B cell (primary cell): ENCODE measurements at regions not wholly inside any gene's neighbourhood (a gene's known extent, or its start where the extent isn't known, plus 50 kb on each side); places are given as distances from the start of the nearest gene placed in this dataset.
A peak's percentile ranks its signal among the peaks of the same experiment; 100 is the strongest.

Experiments used
- ATAC-seq: fragments of 200-7000 bp; cut with Tn5 transposase; one replicate; pipeline ENCODE4 v1.10.0; 2021; ENCODE audit warnings: low read depth, mild to moderate bottlenecking, moderate number of reproducible peaks, moderate library complexity
- CTCF ChIA-PET: fragments of 350-600 bp; sonication (Branson Sonifier 250); formaldehyde crosslinking; loops from one replicate; lab custom pipeline; 2021; ENCODE audit warnings: antibody characterized with exemption, inconsistent platforms; lab: Charles Lee
- POLR2A ChIA-PET: fragments of 350-600 bp; sonication (Branson Sonifier 250); formaldehyde crosslinking; loops from one replicate; lab custom pipeline; 2021; ENCODE audit warnings: antibody characterized with exemption; lab: Charles Lee
- DNase-seq: peaks from one replicate; pipeline ENCODE4 v3.0.0; 2013
- H2AFZ ChIP-seq: 2 replicates; pipeline ENCODE4 v1.6.1; 2012; ENCODE audit warnings: mild to moderate bottlenecking, low read depth, low read length; ENCODE audit not compliant: insufficient read depth, poor library complexity, severe bottlenecking
- H3K27ac ChIP-seq, 2 donors: 1 replicate in 1 of 2; 2 replicates in 1 of 2; pipeline ENCODE4 v1.5.1; 2012 to 2013; ENCODE audit warnings: low read length in 2 of 2, mild to moderate bottlenecking in 2 of 2, moderate library complexity in 1 of 2
- H3K27me3 ChIP-seq, 4 experiments: fragments of 200-600 bp in 1 of 4; sonication (generic) in 1 of 4; replicated peaks in 1 of 4; 1 replicate in 2 of 4; 2 replicates in 2 of 4; pipeline versions ENCODE4 v1.6.1 to v1.7.0; 2013 to 2016; ENCODE audit warnings: low read length in 3 of 4, mild to moderate bottlenecking in 2 of 4, mixed read lengths in 1 of 4, moderate library complexity in 1 of 4; ENCODE audit not compliant: insufficient read depth in 4 of 4, control insufficient read depth in 3 of 4; ENCODE audit errors: control extremely low read depth in 1 of 4
- H3K36me3 ChIP-seq, 2 experiments: replicated peaks in 1 of 2; 1 replicate in 1 of 2; 2 replicates in 1 of 2; pipeline versions ENCODE4 v1.6.1 to v1.7.1; 2013; ENCODE audit warnings: low read length in 1 of 2; ENCODE audit not compliant: insufficient read depth in 2 of 2, control insufficient read depth in 1 of 2; ENCODE audit errors: control extremely low read depth in 1 of 2, extremely low read depth in 1 of 2
- H3K4me1 ChIP-seq, 2 donors: fragments of 200-600 bp in 1 of 2; sonication (generic) in 1 of 2; 1 replicate in 1 of 2; 2 replicates in 1 of 2; pipeline versions ENCODE4 v1.5.1 to v1.6.1; 2013 to 2017; ENCODE audit warnings: low read length in 2 of 2; ENCODE audit not compliant: control insufficient read depth in 2 of 2, insufficient read depth in 2 of 2
- H3K4me2 ChIP-seq: replicated peaks from 2 replicates; pipeline ENCODE3; 2012; ENCODE audit warnings: mild to moderate bottlenecking, low read depth, low read length; ENCODE audit not compliant: poor library complexity, severe bottlenecking
- H3K4me3 ChIP-seq, 5 experiments: fragments of 200-600 bp in 1 of 5; sonication (generic) in 1 of 5; 1 replicate in 3 of 5; 2 replicates in 2 of 5; pipeline versions ENCODE4 v1.5.1 to v1.7.0; 2011 to 2016; ENCODE audit warnings: low read length in 4 of 5, mild to moderate bottlenecking in 4 of 5, low read depth in 2 of 5, control low read depth in 1 of 5, moderate library complexity in 1 of 5; ENCODE audit not compliant: insufficient read depth in 1 of 5; ENCODE audit errors: control extremely low read depth in 1 of 5, extremely low read depth in 1 of 5
- H3K79me2 ChIP-seq: fragments of 200-600 bp; sonication (generic); one replicate; pipeline ENCODE4 v1.6.0; 2016; ENCODE audit warnings: low read length; ENCODE audit not compliant: control insufficient read depth, insufficient read depth
- H3K9ac ChIP-seq: fragments of 200-600 bp; sonication (generic); 2 replicates; pipeline ENCODE4 v1.6.1; 2017; ENCODE audit warnings: mild to moderate bottlenecking, low read length, moderate library complexity
- H3K9me3 ChIP-seq, 3 donors: one replicate each; pipeline versions ENCODE4 v1.6.1 to v1.7.1; 2013; ENCODE audit warnings: low read length in 2 of 3; ENCODE audit not compliant: control insufficient read depth in 2 of 3, insufficient read depth in 1 of 3; ENCODE audit errors: control extremely low read depth in 1 of 3
- H4K20me1 ChIP-seq: 2 replicates; pipeline ENCODE4 v1.6.0; 2012; ENCODE audit warnings: mild to moderate bottlenecking, low read length; ENCODE audit not compliant: insufficient read depth, control insufficient read depth, poor library complexity, severe bottlenecking
- H3K27ac Mint-ChIP-seq: one replicate; pipeline ENCODE4 v1.8.0; 2021; ENCODE audit warnings: mixed read lengths
- H3K27me3 Mint-ChIP-seq: one replicate; pipeline ENCODE4 v1.8.0; 2021; ENCODE audit warnings: mixed read lengths
- H3K4me1 Mint-ChIP-seq: one replicate; pipeline ENCODE4 v1.8.0; 2021; ENCODE audit warnings: mixed read lengths
- H3K4me3 Mint-ChIP-seq: one replicate; pipeline ENCODE4 v1.8.0; 2021; ENCODE audit warnings: mixed read lengths
- H3K9me3 Mint-ChIP-seq: one replicate; pipeline ENCODE4 v1.8.0; 2022; ENCODE audit warnings: mixed read lengths; ENCODE audit not compliant: insufficient read depth
- EZH2 ChIP-seq: IDR thresholded peaks from 2 replicates; pipeline ENCODE4 v1.6.1; 2012; ENCODE audit warnings: borderline replicate concordance, low read depth, mild to moderate bottlenecking, moderate library complexity, low read length; ENCODE audit not compliant: insufficient read depth, poor library complexity, severe bottlenecking
- WGBS: methylation state at CpG from one replicate; pipeline ENCODE4 v1.1.5; 2013; ENCODE audit warnings: missing lambda C conversion rate; ENCODE audit not compliant: insufficient coverage; 5-methylcytosine and 5-hydroxymethylcytosine counted together
- intact Hi-C: fragments of 100-400 bp; cut with micrococcal nuclease; formaldehyde crosslinking; loops from one replicate; pipeline ENCODE4 v1.10.0; 2022
- TF ChIP-seq, protein P1 (sequence below): fragments of 200-600 bp; IDR thresholded peaks from one replicate; pipeline ENCODE4 v1.8.0; 2022; ENCODE audit warnings: antibody characterized with exemption, mild to moderate bottlenecking

DNA sequence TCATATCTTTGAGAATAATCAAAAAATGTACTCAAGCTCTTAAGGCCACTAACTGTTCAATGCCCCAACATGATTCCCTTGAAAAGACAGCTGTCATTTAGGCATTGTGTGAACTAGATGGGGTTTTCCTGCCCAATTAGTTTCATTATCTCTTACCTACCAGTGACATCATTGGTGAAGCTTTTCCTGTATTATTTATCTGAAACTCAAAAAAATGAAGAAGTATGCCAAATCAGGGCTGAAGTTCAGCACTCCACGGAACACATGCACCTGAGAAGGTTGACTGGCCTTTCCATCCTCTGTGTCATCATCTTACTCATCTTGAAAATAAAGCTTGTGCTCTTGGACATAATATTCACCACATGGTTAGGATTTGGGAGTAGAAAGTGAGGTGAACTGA is 126.4 kb downstream of the TXNL1 start:
- H3K4me1 Mint-ChIP-seq = peaks cover 6% of the 10 kb centered on the region
- ChIA-PET CTCF (no interaction called here), POLR2A (no interaction called here)
- H4K20me1 ChIP-seq = no peaks in the 10 kb centered on the region
- no peak overlapping the region for H3K4me2 ChIP-seq
- H3K9ac ChIP-seq = no peak overlapping the region
- no peak for ATAC-seq
- H3K9me3 Mint-ChIP-seq = peaks cover 3% of the 10 kb centered on the region
- no peaks in the 10 kb centered on the region for H3K9me3 ChIP-seq
- peaks cover 0 to 4% (median 0%) of the 10 kb centered on the region in 4 experiments for H3K27me3 ChIP-seq
- TF ChIP-seq, protein P1, sequence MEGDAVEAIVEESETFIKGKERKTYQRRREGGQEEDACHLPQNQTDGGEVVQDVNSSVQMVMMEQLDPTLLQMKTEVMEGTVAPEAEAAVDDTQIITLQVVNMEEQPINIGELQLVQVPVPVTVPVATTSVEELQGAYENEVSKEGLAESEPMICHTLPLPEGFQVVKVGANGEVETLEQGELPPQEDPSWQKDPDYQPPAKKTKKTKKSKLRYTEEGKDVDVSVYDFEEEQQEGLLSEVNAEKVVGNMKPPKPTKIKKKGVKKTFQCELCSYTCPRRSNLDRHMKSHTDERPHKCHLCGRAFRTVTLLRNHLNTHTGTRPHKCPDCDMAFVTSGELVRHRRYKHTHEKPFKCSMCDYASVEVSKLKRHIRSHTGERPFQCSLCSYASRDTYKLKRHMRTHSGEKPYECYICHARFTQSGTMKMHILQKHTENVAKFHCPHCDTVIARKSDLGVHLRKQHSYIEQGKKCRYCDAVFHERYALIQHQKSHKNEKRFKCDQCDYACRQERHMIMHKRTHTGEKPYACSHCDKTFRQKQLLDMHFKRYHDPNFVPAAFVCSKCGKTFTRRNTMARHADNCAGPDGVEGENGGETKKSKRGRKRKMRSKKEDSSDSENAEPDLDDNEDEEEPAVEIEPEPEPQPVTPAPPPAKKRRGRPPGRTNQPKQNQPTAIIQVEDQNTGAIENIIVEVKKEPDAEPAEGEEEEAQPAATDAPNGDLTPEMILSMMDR = no peak
- no peak for TF ChIP-seq EZH2
- no peaks in the 10 kb centered on the region for H3K36me3 ChIP-seq
- DNase-seq = peak; percentile 23
- no peaks in the 10 kb centered on the region for H3K4me1 ChIP-seq
- H3K4me3 Mint-ChIP-seq = no peak overlapping the region
- no peaks in the 10 kb centered on the region for H3K79me2 ChIP-seq
- H3K4me3 ChIP-seq = no peak overlapping the region
- WGBS = no CpG with 5 or more reads among the region's 1 CpG
- H3K27ac ChIP-seq = no peak overlapping the region
- H2AFZ ChIP-seq = no peak overlapping the region
- intact Hi-C loops = no loop called here
- H3K27ac Mint-ChIP-seq = no peak overlapping the region
- H3K27me3 Mint-ChIP-seq = no peaks in the 10 kb centered on the region

DNA sequence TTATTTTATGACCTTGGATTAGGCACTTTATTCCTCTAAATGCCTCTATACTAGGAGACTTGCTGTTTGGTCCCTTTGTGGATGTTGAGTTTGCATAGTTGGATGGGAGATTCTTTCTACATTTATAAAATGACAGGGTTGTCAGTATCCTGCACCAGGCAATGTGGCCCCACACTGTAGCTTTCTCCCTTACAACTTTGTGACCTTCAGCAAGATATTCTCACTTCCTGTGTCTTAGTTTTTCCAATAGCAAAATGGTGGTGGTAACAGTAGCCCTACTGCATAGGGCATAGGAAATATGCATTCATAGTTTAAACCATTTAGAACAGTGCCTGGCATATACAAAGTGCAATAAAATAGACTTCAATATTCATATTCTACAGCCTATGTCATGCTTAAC is 128.3 kb downstream of the TXNL1 start:
- Mint-ChIP-seq H3K9me3 (peaks cover 3% of the 10 kb centered on the region), H3K4me3 (no peak overlapping the region), H3K27me3 (no peaks in the 10 kb centered on the region), H3K4me1 (peaks cover 6% of the 10 kb centered on the region), H3K27ac (no peak overlapping the region)
- H3K4me3 ChIP-seq = no peak overlapping the region
- POLR2A ChIA-PET = no interaction called here
- H3K36me3 ChIP-seq = no peaks in the 10 kb centered on the region
- ATAC-seq (no peak), DNase-seq (no peak)
- no peaks in the 10 kb centered on the region for H3K79me2 ChIP-seq
- no peak overlapping the region for H3K27ac ChIP-seq
- intact Hi-C loops = no loop called here
- no peaks in the 10 kb centered on the region for H3K27me3 ChIP-seq
- TF ChIP-seq, protein P1 = no peak
- no peak for TF ChIP-seq EZH2
- H2AFZ ChIP-seq = no peak overlapping the region
- H3K9me3 ChIP-seq = no peaks in the 10 kb centered on the region
- no peaks in the 10 kb centered on the region for H4K20me1 ChIP-seq
- H3K4me1 ChIP-seq = no peaks in the 10 kb centered on the region
- no peak overlapping the region for H3K9ac ChIP-seq
- CTCF ChIA-PET = no interaction called here
- H3K4me2 ChIP-seq = no peak overlapping the region
